Fibroblast of the aortic adventitia (primary cell): ENCODE measurements at regions not wholly inside any gene's neighbourhood (a gene's known extent, or its start where the extent isn't known, plus 50 kb on each side); places are given as distances from the start of the nearest gene placed in this dataset.

ENCODE experiments used
- DNase-seq: peaks from one replicate; pipeline ENCODE4 v3.0.0-alpha.2; 2010; ENCODE audit warnings: low read depth
- H3K4me3 ChIP-seq: 2 replicates; pipeline ENCODE4 v1.5.1; 2011; ENCODE audit warnings: low read depth, mild to moderate bottlenecking, control low read depth, low read length, moderate library complexity
- TF ChIP-seq, protein P1 (sequence below): IDR thresholded peaks from 2 replicates; pipeline ENCODE4 v1.5.1; 2011; ENCODE audit warnings: mild to moderate bottlenecking, low read length, control low read depth, inconsistent platforms; ENCODE audit not compliant: insufficient read depth

DNA sequence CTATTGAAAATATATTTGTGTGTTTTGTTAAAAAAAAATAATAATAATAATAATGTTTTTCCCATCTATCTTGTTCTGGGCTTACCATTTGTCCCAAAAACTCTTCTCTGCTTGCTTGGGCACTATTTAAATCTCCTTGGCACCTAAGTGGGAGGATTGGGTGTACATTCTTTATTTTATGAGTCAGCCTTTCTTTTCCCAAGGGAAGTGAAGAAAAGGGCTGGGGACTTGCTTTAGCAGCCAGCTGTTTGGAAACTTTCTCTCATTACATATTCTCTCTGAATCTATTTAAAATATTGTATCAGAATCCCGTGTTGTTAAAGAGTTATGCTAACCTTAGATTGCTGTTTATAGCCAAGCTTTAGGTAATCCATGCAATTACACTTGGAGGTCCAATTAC is 2332.4 kb downstream of the ARAP2 start:
- TF ChIP-seq, protein P1, sequence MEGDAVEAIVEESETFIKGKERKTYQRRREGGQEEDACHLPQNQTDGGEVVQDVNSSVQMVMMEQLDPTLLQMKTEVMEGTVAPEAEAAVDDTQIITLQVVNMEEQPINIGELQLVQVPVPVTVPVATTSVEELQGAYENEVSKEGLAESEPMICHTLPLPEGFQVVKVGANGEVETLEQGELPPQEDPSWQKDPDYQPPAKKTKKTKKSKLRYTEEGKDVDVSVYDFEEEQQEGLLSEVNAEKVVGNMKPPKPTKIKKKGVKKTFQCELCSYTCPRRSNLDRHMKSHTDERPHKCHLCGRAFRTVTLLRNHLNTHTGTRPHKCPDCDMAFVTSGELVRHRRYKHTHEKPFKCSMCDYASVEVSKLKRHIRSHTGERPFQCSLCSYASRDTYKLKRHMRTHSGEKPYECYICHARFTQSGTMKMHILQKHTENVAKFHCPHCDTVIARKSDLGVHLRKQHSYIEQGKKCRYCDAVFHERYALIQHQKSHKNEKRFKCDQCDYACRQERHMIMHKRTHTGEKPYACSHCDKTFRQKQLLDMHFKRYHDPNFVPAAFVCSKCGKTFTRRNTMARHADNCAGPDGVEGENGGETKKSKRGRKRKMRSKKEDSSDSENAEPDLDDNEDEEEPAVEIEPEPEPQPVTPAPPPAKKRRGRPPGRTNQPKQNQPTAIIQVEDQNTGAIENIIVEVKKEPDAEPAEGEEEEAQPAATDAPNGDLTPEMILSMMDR, result no peak
- peak; percentile 2 for DNase-seq
- no peak overlapping the region for H3K4me3 ChIP-seq

DNA sequence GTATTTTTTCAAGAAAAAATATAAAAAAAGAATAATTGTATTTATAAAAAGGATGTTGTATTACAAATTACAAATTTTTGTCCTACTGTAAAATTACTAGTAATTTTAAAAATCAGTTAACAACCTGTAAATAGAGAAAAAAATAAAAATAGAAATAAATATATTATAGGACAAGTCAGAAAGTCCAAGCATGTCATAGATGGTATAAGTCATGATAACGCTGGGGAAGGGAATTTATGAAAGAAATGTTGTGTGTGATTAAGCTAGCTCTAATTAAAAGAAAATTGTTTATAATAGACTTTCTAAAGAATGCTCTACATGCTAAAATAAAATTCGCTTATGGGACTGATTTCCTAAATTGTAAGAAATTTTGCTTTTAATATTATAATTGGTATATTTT is 2329.9 kb downstream of the ARAP2 start:
- H3K4me3 ChIP-seq, result no peak overlapping the region
- TF ChIP-seq, protein P1, result no peak
- no peak for DNase-seq

DNA sequence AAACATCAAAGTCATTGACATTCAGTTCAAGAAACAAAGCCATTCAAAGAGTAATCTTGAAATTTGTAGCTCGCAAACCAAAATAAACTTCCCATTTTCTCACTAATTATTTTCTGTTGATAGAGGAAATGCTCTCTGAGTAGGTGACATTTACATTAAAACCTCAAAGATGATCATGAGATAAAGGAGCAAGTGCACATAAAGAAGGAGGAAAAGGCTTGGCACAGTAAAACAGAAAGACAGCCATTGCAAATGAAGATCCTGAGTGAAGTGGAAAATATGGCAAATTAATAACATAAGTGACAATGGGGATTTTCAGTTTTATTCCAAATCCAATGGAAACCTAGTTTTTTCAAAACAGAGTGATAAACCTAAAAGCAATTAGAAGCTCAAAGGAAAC is 2320.8 kb downstream of the ARAP2 start:
- no peak for DNase-seq
- TF ChIP-seq, protein P1, result no peak
- H3K4me3 ChIP-seq, result no peak overlapping the region

DNA sequence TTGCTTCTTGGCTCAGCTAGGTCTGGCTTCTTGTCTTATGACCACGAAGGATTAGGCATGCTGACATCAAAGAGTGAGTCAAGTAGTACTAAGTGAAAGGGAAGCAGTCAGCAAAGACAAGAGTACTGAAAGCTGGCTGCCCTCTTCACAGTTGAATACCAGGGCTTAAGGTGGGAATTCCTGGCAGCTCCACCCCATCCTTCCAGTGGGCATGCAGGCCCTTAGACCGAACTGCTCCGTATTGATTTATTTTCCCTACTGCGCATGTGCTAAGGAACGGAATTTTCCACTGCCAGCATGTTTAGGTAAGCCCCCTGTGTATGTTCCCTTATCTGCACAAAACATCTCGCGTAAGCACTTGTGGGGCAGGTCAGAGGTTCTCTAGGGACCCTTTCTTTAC is 2320.1 kb downstream of the ARAP2 start:
- peak; percentile 61 for DNase-seq
- H3K4me3 ChIP-seq, result no peak overlapping the region
- TF ChIP-seq, protein P1, result no peak

DNA sequence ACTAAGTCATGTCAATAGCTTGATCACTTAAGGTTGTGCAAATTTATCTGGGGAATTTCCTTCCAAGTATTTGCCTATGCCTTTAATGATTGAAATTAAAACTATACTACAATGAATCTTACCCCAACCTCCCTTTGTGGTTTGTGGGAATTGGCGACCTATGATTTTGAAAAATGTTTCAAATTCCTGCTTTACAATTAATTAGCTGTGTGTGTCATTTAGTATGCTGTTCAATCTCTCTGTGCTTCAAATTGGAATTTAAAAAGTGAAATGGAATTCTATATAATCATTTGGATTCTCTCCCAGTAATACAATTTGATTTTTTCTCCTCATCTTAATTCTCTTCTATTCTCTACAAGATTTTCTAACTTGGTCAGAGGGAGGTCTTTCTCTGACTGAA is 2319.5 kb downstream of the ARAP2 start:
- TF ChIP-seq, protein P1, result no peak
- H3K4me3 ChIP-seq, result no peak overlapping the region
- DNase-seq, result peak; percentile 15

DNA sequence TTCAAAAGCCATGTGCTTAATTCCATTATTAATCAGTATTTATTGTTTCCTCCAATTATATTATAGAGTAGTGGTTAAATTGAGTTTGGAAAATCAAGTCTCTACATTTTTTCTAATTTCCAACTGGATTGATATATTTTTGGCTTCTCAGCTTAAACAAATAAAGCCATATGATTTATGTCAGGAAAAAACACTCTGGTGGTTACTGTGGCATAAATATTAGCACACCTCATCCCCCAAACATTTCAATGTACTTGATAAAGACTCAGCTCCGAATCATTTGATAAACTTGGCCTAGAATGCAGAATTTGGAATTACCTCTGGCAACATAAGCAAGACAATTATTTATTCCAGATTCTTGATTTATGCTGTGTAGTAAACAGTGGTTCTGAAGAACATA is 2313.8 kb downstream of the ARAP2 start:
- DNase-seq, result peak; percentile 38
- H3K4me3 ChIP-seq, result no peak overlapping the region
- TF ChIP-seq, protein P1, result no peak

DNA sequence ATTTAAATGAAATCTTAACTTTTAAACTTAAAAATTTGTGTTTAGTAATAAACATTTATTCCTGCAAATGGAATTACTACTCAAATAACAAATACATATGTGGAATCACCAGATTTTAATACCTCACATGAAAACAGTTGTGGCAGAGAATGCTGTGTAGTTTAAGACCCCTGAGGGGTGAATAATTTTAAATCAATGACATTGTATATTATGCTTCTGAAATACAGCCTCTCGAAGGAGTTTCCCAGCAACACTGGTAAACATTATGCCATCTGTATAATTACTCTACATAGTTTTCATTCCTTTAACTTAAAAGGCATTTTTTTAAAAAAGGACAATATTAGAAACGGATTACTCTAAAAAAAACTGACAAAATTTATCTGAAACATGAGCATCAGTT is 2313.3 kb downstream of the ARAP2 start:
- TF ChIP-seq, protein P1, result no peak
- H3K4me3 ChIP-seq, result no peak overlapping the region
- DNase-seq, result no peak
